HG03139 (cell line): ENCODE measurements at regions not wholly inside any gene's neighbourhood (a gene's known extent, or its start where the extent isn't known, plus 50 kb on each side); places are given as distances from the start of the nearest gene placed in this dataset.

Experiments used
- ATAC-seq: cut with Tn5 transposase; IDR thresholded peaks from one replicate; pipeline ENCODE4 v1.9.1; 2021; ENCODE audit not compliant: unreplicated experiment

- no peak for ATAC-seq
Measured at GRCh38 chr1:193367863-193368262, 181.4 kb upstream of the B3GALT2 start.

- no peak for ATAC-seq
Measured at GRCh38 chr1:193366764-193367507, 180.5 kb upstream of the B3GALT2 start.

- ATAC-seq, result no peak
Measured at GRCh38 chr1:193365966-193366365, 179.6 kb upstream of the B3GALT2 start.

- no peak for ATAC-seq
Measured at GRCh38 chr1:193359631-193360030, 173.2 kb upstream of the B3GALT2 start.

GRCh38 chr1:193358419-193358818, 172.0 kb upstream of the B3GALT2 start:
- no peak for ATAC-seq

GRCh38 chr1:193356249-193356648, 169.8 kb upstream of the B3GALT2 start:
- ATAC-seq, result no peak

GRCh38 chr1:193355626-193356025, 169.2 kb upstream of the B3GALT2 start:
- no peak for ATAC-seq

- no peak for ATAC-seq
Measured at GRCh38 chr1:193355178-193355577, 168.8 kb upstream of the B3GALT2 start.

GRCh38 chr1:193348769-193349535, 162.5 kb upstream of the B3GALT2 start:
- no peak for ATAC-seq

- ATAC-seq, result no peak
Measured at GRCh38 chr1:193348091-193348768, 161.8 kb upstream of the B3GALT2 start.

- no peak for ATAC-seq
Measured at GRCh38 chr1:193346085-193346484, 159.7 kb upstream of the B3GALT2 start.

GRCh38 chr1:193342811-193343210, 156.4 kb upstream of the B3GALT2 start:
- no peak for ATAC-seq

GRCh38 chr1:193340331-193340730, 153.9 kb upstream of the B3GALT2 start:
- no peak for ATAC-seq

GRCh38 chr1:193339401-193339800, 153.0 kb upstream of the B3GALT2 start:
- ATAC-seq, result no peak

- peak; percentile 53 for ATAC-seq
Measured at GRCh38 chr1:193338194-193338593, 151.8 kb upstream of the B3GALT2 start.

- no peak for ATAC-seq
Measured at GRCh38 chr1:193335806-193336428, 149.5 kb upstream of the B3GALT2 start.

- ATAC-seq, result no peak
Measured at GRCh38 chr1:193333166-193333565, 146.8 kb upstream of the B3GALT2 start.

GRCh38 chr1:193326296-193326695, 139.9 kb upstream of the B3GALT2 start:
- ATAC-seq, result no peak

- no peak for ATAC-seq
Measured at GRCh38 chr1:193325771-193326170, 139.4 kb upstream of the B3GALT2 start.

- no peak for ATAC-seq
Measured at GRCh38 chr1:193325042-193325441, 138.6 kb upstream of the B3GALT2 start.

- ATAC-seq, result no peak
Measured at GRCh38 chr1:193322211-193322610, 135.8 kb upstream of the B3GALT2 start.
